H1 (cell line): ENCODE measurements at regions not wholly inside any gene's neighbourhood (a gene's known extent, or its start where the extent isn't known, plus 50 kb on each side); places are given as distances from the start of the nearest gene placed in this dataset.
"Not testable (repeated sequence)": the region's sequence is repeated elsewhere in the genome, so short reads cannot be mapped to it uniquely, and the experiment has no call there.

Experiments
- CTCF ChIA-PET: fragments of 300-600 bp; sonication (Branson Sonifier 250); formaldehyde crosslinking; loops from one replicate; lab custom pipeline; 2021; ENCODE audit not compliant: partially characterized antibody; lab: Charles Lee
- POLR2A ChIA-PET: fragments of 300-600 bp; sonication (Branson Sonifier 250); formaldehyde crosslinking; loops from one replicate; lab custom pipeline; 2021; ENCODE audit warnings: inconsistent platforms; ENCODE audit not compliant: partially characterized antibody; lab: Charles Lee
- DNase-seq, 2 experiments: peaks; one replicate each; pipeline versions ENCODE4 v3.0.0 to v3.0.0-alpha.2; 2010 to 2022; ENCODE audit warnings: low spot score in 2 of 2, low read depth in 1 of 2, mixed read lengths in 1 of 2
- FAIRE-seq: peaks from 2 replicates; lab custom pipeline; 2011; peaks lifted over from hg19 to GRCh38; lab: Jason Lieb, UNC
- H2AFZ ChIP-seq: 2 replicates; pipeline ENCODE4 v1.8.1; 2012; ENCODE audit warnings: low read length, inconsistent platforms
- H2AK5ac ChIP-seq: 2 replicates; pipeline ENCODE4 v1.6.1; 2013; ENCODE audit warnings: low read depth, low read length
- H2BK120ac ChIP-seq: replicated peaks from 2 replicates; pipeline ENCODE3; 2013; ENCODE audit warnings: low read depth, low read length, inconsistent platforms
- H2BK12ac ChIP-seq: 2 replicates; pipeline ENCODE4 v1.6.1; 2013; ENCODE audit warnings: low read depth, low read length
- H2BK15ac ChIP-seq: 2 replicates; pipeline ENCODE4 v1.6.1; 2013; ENCODE audit warnings: low read length
- H2BK20ac ChIP-seq: 2 replicates; pipeline ENCODE4 v1.6.1; 2013; ENCODE audit warnings: low read length
- H2BK5ac ChIP-seq: 2 replicates; pipeline ENCODE4 v1.6.1; 2013; ENCODE audit warnings: low read depth, low read length
- H3K14ac ChIP-seq: 2 replicates; pipeline ENCODE4 v1.6.1; 2013; ENCODE audit warnings: inconsistent platforms; ENCODE audit not compliant: insufficient read length
- H3K18ac ChIP-seq: 2 replicates; pipeline ENCODE4 v1.6.1; 2013; ENCODE audit warnings: low read length; ENCODE audit errors: extremely low read depth
- H3K23ac ChIP-seq: 2 replicates; pipeline ENCODE4 v1.6.1; 2013; ENCODE audit warnings: inconsistent platforms; ENCODE audit not compliant: insufficient read length
- H3K23me2 ChIP-seq: 2 replicates; pipeline ENCODE4 v1.6.1; 2013; ENCODE audit warnings: low read depth, low read length
- H3K27ac ChIP-seq: 2 replicates; pipeline ENCODE4 v1.6.1; 2011; ENCODE audit warnings: low read depth, low read length, inconsistent platforms
- H3K27me3 ChIP-seq, 4 experiments: replicated peaks in 1 of 4; 1 replicate in 1 of 4; 2 replicates in 3 of 4; pipeline versions ENCODE4 v1.6.1 to v1.8.1; 2011 to 2013; ENCODE audit warnings: low read length in 3 of 4, mild to moderate bottlenecking in 3 of 4, inconsistent platforms in 2 of 4, mixed read lengths in 2 of 4, moderate library complexity in 1 of 4; ENCODE audit not compliant: control insufficient read depth in 3 of 4, insufficient read depth in 3 of 4; ENCODE audit errors: extremely low read depth in 1 of 4
- H3K36me3 ChIP-seq, 4 experiments: 2 replicates each; pipeline versions ENCODE4 v1.6.1 to v1.8.1; 2011 to 2013; ENCODE audit warnings: mild to moderate bottlenecking in 4 of 4, low read length in 3 of 4, moderate library complexity in 2 of 4, control low read depth in 1 of 4, inconsistent platforms in 1 of 4; ENCODE audit not compliant: insufficient read depth in 4 of 4, control insufficient read depth in 2 of 4
- H3K4ac ChIP-seq: replicated peaks from 2 replicates; pipeline ENCODE3; 2013; ENCODE audit warnings: low read length, low read depth, mixed read lengths, inconsistent platforms; ENCODE audit not compliant: insufficient read length
- H3K4me1 ChIP-seq, 4 experiments: replicated peaks in 1 of 4; 1 replicate in 1 of 4; 2 replicates in 3 of 4; pipeline versions ENCODE4 v1.6.1 to v1.8.1; 2011 to 2013; ENCODE audit warnings: low read length in 3 of 4, inconsistent platforms in 2 of 4, mixed read lengths in 1 of 4; ENCODE audit not compliant: insufficient read depth in 4 of 4, control insufficient read depth in 3 of 4
- H3K4me2 ChIP-seq, 2 experiments: 2 replicates each; pipeline versions ENCODE4 v1.6.1 to v1.8.1; 2011 to 2013; ENCODE audit warnings: low read depth in 2 of 2, low read length in 2 of 2, control low read depth in 1 of 2, inconsistent platforms in 1 of 2, mild to moderate bottlenecking in 1 of 2; ENCODE audit not compliant: insufficient read depth in 1 of 2
- H3K4me3 ChIP-seq, 4 experiments: fragments of 200-600, 300-600 bp in 1 of 4; sonication (generic), shearing (Covaris generic), sonication (Bioruptor Twin) in 1 of 4; 2 replicates each; pipeline versions ENCODE4 v1.5.1 to v1.8.1; 2011 to 2016; ENCODE audit warnings: low read length in 4 of 4, low read depth in 3 of 4, control low read depth in 2 of 4, inconsistent platforms in 2 of 4, mild to moderate bottlenecking in 2 of 4, mixed read lengths in 1 of 4, moderate library complexity in 1 of 4; ENCODE audit not compliant: insufficient read depth in 2 of 4; ENCODE audit errors: extremely low read depth in 1 of 4
- H3K56ac ChIP-seq: replicated peaks from 2 replicates; pipeline ENCODE3; 2013; ENCODE audit warnings: low read depth, mild to moderate bottlenecking, mixed read lengths, low read length, inconsistent platforms; ENCODE audit not compliant: insufficient read length
- H3K79me1 ChIP-seq: 2 replicates; pipeline ENCODE4 v1.6.1; 2013; ENCODE audit warnings: low read depth, low read length, control low read depth
- H3K79me2 ChIP-seq, 2 experiments: 2 replicates each; pipeline versions ENCODE4 v1.6.1 to v1.8.1; 2012 to 2013; ENCODE audit warnings: low read length in 2 of 2, mild to moderate bottlenecking in 2 of 2, inconsistent platforms in 1 of 2; ENCODE audit not compliant: insufficient read depth in 2 of 2, control insufficient read depth in 1 of 2
- H3K9ac ChIP-seq, 4 experiments: replicated peaks in 1 of 4; 1 replicate in 1 of 4; 2 replicates in 3 of 4; pipeline versions ENCODE4 v1.6.1 to v1.8.1; 2011 to 2013; ENCODE audit warnings: low read depth in 3 of 4, low read length in 3 of 4, control low read depth in 2 of 4, mild to moderate bottlenecking in 2 of 4, moderate library complexity in 2 of 4, inconsistent platforms in 1 of 4; ENCODE audit errors: extremely low read depth in 1 of 4
- H3K9me3 ChIP-seq, 2 experiments: 2 replicates each; pipeline versions ENCODE4 v1.6.1 to v1.8.1; 2012 to 2013; ENCODE audit warnings: mild to moderate bottlenecking in 2 of 2, moderate library complexity in 2 of 2, control low read depth in 1 of 2, inconsistent platforms in 1 of 2, low read depth in 1 of 2, low read length in 1 of 2, mixed read lengths in 1 of 2; ENCODE audit not compliant: insufficient read depth in 2 of 2
- H4K20me1 ChIP-seq, 2 experiments: replicated peaks in 1 of 2; 2 replicates each; pipeline versions ENCODE3 to v1.8.1; 2011 to 2013; ENCODE audit warnings: inconsistent platforms in 2 of 2, low read length in 2 of 2, mild to moderate bottlenecking in 1 of 2; ENCODE audit not compliant: insufficient read depth in 2 of 2, control insufficient read depth in 1 of 2
- H4K5ac ChIP-seq: 2 replicates; pipeline ENCODE4 v1.6.1; 2013; ENCODE audit warnings: low read length, low read depth, mixed read lengths, inconsistent platforms; ENCODE audit not compliant: insufficient read length
- H4K8ac ChIP-seq: 2 replicates; pipeline ENCODE4 v1.8.0; 2013; ENCODE audit warnings: mild to moderate bottlenecking, moderate library complexity, low read length, inconsistent platforms; ENCODE audit not compliant: insufficient read depth; ENCODE audit errors: extremely low read depth
- H4K91ac ChIP-seq: replicated peaks from 2 replicates; pipeline ENCODE3; 2013; ENCODE audit warnings: low read length, mixed read lengths, inconsistent platforms; ENCODE audit not compliant: insufficient read length
- CTBP2 ChIP-seq: IDR thresholded peaks from 2 replicates; pipeline ENCODE4 v1.7.0; 2011; ENCODE audit warnings: borderline replicate concordance, mild to moderate bottlenecking, moderate library complexity, mixed read lengths, low read length; ENCODE audit not compliant: insufficient read depth, insufficient read length
- WGBS, 2 experiments: shearing (Covaris generic) in 1 of 2; methylation state at CpG; one replicate each; pipeline versions ENCODE4 v1.1.6 to v1.1.7; 2013 to 2015; ENCODE audit warnings: low lambda C conversion rate in 2 of 2, mixed read lengths in 2 of 2, inconsistent platforms in 1 of 2, low coverage in 1 of 2, missing lambda C conversion rate in 1 of 2; ENCODE audit not compliant: insufficient replicate concordance in 2 of 2, insufficient coverage in 1 of 2, insufficient read length in 1 of 2; ENCODE audit errors: extremely low coverage in 1 of 2, missing lambda C conversion rate in 1 of 2; 5-methylcytosine and 5-hydroxymethylcytosine counted together

DNA sequence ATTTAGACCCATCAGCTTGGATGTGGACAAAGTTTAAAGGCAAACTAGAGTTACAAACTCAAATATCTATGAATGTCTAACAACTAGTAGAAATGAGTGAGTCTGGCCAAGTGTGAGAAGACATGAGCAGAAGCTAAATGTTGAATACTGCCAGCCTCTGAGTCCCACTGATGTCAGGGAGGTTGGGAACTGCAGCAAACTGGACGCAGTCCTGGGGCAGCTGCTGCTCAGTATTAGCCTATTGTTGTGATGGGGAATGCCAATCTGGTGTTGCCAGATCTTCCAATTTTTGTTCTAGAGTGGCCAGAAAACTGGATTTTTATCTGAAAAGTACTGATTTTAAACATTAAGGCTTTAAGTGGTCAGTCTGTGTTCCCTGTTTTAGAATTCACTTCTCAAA is 770.4 kb upstream of the STXBP6 start:
- H3K79me1 ChIP-seq: no peaks in the 10 kb centered on the region
- no peaks in the 10 kb centered on the region for H3K9me3 ChIP-seq
- FAIRE-seq (no peak), DNase-seq (no peak)
- CTCF ChIA-PET: interaction anchor here (1.1 to 2.2 kb wide), 2 partner anchors 12 to 22 kb away, joined by 3 to 5 read pairs; no protein-coding TSS in a partner anchor
- H3K27ac ChIP-seq: no peak overlapping the region
- H3K36me3 ChIP-seq: no peaks in the 10 kb centered on the region
- no peak overlapping the region for H2BK20ac ChIP-seq
- H2BK5ac ChIP-seq: no peak overlapping the region
- no peak for TF ChIP-seq CTBP2
- no peak overlapping the region for H3K56ac ChIP-seq
- H3K4me2 ChIP-seq: no peak overlapping the region
- POLR2A ChIA-PET: no interaction called here
- H3K27me3 ChIP-seq: no peaks in the 10 kb centered on the region; a peak in 1 of 7 replicates
- no peak overlapping the region for H4K91ac ChIP-seq
- no peak overlapping the region for H3K9ac ChIP-seq
- H3K14ac ChIP-seq: no peak overlapping the region
- no peak overlapping the region for H2BK12ac ChIP-seq
- no peak overlapping the region for H3K18ac ChIP-seq
- no peak overlapping the region for H4K5ac ChIP-seq
- no peaks in the 10 kb centered on the region for H3K4me1 ChIP-seq
- no peak overlapping the region for H3K23ac ChIP-seq
- H2AK5ac ChIP-seq: no peak overlapping the region
- no peaks in the 10 kb centered on the region for H3K79me2 ChIP-seq
- no peak overlapping the region for H2AFZ ChIP-seq
- H2BK120ac ChIP-seq: no peak overlapping the region
- no peak overlapping the region for H4K8ac ChIP-seq
- no peak overlapping the region for H2BK15ac ChIP-seq
- 89% methylated on average over 1 of the region's 1 CpG; no CpG with 5 or more reads in 1 of the 2 experiments for WGBS, 2 experiments
- H3K23me2 ChIP-seq: no peaks in the 10 kb centered on the region
- H3K4me3 ChIP-seq: no peak overlapping the region
- H3K4ac ChIP-seq: no peak overlapping the region
- no peaks in the 10 kb centered on the region for H4K20me1 ChIP-seq

DNA sequence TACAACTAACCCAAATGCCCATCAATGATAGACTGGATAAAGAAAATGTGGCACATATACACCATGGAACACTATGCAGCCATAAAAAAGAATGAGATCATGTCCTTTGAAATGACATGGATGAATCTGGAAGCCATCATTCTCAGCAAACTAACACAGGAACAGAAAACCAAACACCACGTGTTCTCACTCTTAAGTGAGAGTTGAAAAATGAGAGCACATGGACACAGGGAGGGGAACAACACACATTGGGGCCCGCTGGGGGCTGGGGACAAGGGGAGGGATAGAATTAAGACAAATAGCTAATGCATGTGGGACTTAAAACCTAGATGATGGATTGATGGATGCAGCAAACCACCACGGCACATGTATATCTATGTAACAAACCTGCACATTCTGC is 764.7 kb upstream of the STXBP6 start:
- H2AK5ac ChIP-seq, H4K8ac ChIP-seq, H4K20me1 ChIP-seq, H2BK5ac ChIP-seq, DNase-seq, H2AFZ ChIP-seq, H3K9ac ChIP-seq, H3K14ac ChIP-seq, H3K79me1 ChIP-seq, H3K9me3 ChIP-seq, H3K4me1 ChIP-seq, H3K27me3 ChIP-seq, H2BK12ac ChIP-seq, POLR2A ChIA-PET, H3K27ac ChIP-seq, H2BK15ac ChIP-seq, H3K18ac ChIP-seq, H2BK120ac ChIP-seq, H3K56ac ChIP-seq, H3K23ac ChIP-seq, H3K4me3 ChIP-seq, FAIRE-seq, H3K36me3 ChIP-seq, H3K4me2 ChIP-seq, H3K79me2 ChIP-seq, H3K4ac ChIP-seq, H4K5ac ChIP-seq, H2BK20ac ChIP-seq, H3K23me2 ChIP-seq, H4K91ac ChIP-seq: not testable (repeated sequence)
- CTCF ChIA-PET: interaction anchor here (1.2 kb wide), 1 partner anchor 16 kb away, joined by 5 read pairs; no protein-coding TSS in a partner anchor
- 89% methylated on average over 3 of the region's 3 CpGs; no CpG with 5 or more reads in 1 of the 2 experiments for WGBS, 2 experiments
